ENCODE measurements at regions not wholly inside any gene's neighbourhood (a gene's known extent, or its start where the extent isn't known, plus 50 kb on each side); places are given as distances from the start of the nearest gene placed in this dataset.
"Not testable (repeated sequence)": the region's sequence is repeated elsewhere in the genome, so short reads cannot be mapped to it uniquely, and the experiment has no call there.

GRCh38 chr1:5147806-5148205 is 493.4 kb downstream of the AJAP1 start:
- no peak for FAIRE-seq
- DNase-seq (ENCODE audit: insufficient read length, low spot score): no peak
- TF ChIP-seq POLR2A (IDR thresholded peaks at IDR 0.05; ENCODE audit: low read depth, low read length): no peak

- no peak for TF ChIP-seq POLR2A (IDR thresholded peaks at IDR 0.05; ENCODE audit: low read depth, low read length)
- no peak for DNase-seq (ENCODE audit: insufficient read length, low spot score)
- FAIRE-seq: no peak
Observed at GRCh38 chr1:5142389-5142788, 488.0 kb downstream of the AJAP1 start.

DNA sequence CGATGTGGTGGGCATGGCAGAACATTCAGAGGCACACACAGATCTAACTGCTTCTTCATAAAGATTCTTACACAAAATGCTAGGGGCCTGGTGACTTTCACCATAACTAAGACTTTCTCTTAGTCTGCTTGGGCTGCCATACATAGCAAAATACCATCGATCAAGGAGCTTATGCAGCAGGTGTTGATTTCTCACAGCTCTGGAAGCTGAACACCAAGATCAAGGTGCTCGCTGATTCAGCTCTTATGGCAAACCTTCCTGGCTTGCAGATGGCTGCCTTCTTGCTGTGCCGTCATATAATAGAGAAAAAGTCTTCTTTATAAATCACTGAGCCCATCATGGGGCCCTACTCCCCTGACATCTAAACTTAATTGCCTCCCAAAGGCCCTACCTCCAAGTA is 487.3 kb downstream of the AJAP1 start:
- no peak for DNase-seq (ENCODE audit: insufficient read length, low spot score)
- TF ChIP-seq POLR2A (IDR thresholded peaks at IDR 0.05; ENCODE audit: low read depth, low read length): no peak
- no peak for FAIRE-seq

DNA sequence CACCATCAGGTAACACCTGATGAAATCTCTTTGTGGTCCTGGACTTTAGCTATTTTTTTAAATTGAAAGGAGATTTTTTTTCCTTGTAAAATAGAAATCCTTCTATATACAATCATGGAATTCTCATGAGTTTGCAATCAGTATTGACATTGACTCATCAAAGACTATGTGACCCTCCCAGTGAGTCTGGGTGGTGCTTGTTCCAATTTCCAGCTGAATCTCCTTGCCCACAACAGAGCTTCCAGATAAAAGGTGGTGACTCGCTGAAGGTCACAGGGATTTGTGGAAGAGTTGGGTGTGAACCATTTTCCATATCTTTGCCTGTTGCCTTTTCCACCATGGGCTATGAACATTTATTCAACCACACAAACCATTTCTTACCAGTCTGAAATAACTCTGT is 486.6 kb downstream of the AJAP1 start:
- DNase-seq (ENCODE audit: insufficient read length, low spot score): no peak
- TF ChIP-seq POLR2A (IDR thresholded peaks at IDR 0.05; ENCODE audit: low read depth, low read length): no peak
- FAIRE-seq: no peak

GRCh38 chr1:5140136-5140535 is 485.7 kb downstream of the AJAP1 start:
- no peak for DNase-seq (ENCODE audit: insufficient read length, low spot score)
- FAIRE-seq: no peak
- no peak for TF ChIP-seq POLR2A (IDR thresholded peaks at IDR 0.05; ENCODE audit: low read depth, low read length)

DNA sequence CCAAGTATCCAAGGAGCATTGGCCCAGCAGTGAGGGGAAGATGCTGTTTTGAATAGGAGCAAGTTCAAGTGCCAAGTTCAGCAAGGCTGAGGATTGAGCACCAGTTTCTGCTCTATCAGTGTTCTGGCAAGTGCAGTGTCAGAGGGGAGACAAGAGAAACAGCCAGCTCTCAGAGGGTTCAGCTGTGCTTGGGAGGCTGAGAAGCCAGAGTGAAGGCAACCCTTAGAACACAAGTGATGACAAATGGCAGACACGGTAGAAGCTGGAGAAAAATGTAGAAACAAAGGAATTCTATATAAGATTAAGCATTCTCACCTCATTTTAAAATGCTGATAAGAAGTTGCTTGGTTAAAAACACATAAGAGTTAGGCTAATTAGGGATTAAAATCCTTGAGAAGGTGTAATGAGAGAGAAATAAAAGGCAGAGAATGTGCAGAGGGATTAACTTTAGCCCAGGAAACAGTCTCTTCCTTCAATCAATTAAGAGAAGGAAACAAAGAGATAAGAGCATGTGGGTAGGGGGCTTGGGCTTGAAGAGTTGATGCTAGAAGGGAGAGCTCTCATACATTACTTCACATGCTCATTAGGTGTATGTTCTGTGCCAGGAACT is 475.4 kb downstream of the AJAP1 start:
- DNase-seq (ENCODE audit: insufficient read length, low spot score) (no peak), FAIRE-seq (no peak)

GRCh38 chr1:5125208-5125607 is 470.8 kb downstream of the AJAP1 start:
- FAIRE-seq (no peak), DNase-seq (ENCODE audit: insufficient read length, low spot score) (no peak)
- TF ChIP-seq POLR2A (IDR thresholded peaks at IDR 0.05; ENCODE audit: low read depth, low read length): no peak

More for the DNA sequence above, 475.4 kb downstream of the AJAP1 start:
- TF ChIP-seq POLR2A (IDR thresholded peaks at IDR 0.05; ENCODE audit: low read depth, low read length): no peak

DNA sequence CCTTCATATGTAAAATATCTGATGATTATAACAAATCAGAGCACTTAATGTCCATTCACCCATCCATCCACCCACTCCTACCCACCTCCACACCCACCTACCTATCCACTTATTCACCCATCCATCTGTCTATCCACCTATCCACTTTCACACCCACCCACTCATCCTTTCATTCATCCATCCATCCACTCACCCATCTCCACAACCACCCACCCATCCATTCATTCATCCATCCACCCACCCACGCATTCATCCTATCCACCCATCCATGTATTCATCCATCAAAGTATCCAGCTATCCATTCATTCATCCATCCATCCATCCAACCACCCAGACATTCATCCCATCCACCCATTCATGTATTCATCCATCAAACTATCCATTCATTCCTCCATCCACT is 466.1 kb downstream of the AJAP1 start:
- TF ChIP-seq POLR2A (IDR thresholded peaks at IDR 0.05; ENCODE audit: low read depth, low read length): no peak
- DNase-seq (ENCODE audit: insufficient read length, low spot score) (no peak), FAIRE-seq (no peak)

- TF ChIP-seq POLR2A (IDR thresholded peaks at IDR 0.05; ENCODE audit: low read depth, low read length): no peak
- FAIRE-seq (no peak), DNase-seq (ENCODE audit: insufficient read length, low spot score) (no peak)
Observed at GRCh38 chr1:5119366-5120234, 465.2 kb downstream of the AJAP1 start.

GRCh38 chr1:5118771-5119170 is 464.4 kb downstream of the AJAP1 start:
- FAIRE-seq: not testable (repeated sequence)

GRCh38 chr1:5118292-5118691 is 463.9 kb downstream of the AJAP1 start:
- DNase-seq (ENCODE audit: insufficient read length, low spot score); FAIRE-seq: not testable (repeated sequence)

More at GRCh38 chr1:5118771-5119170, 464.4 kb downstream of the AJAP1 start:
- DNase-seq (ENCODE audit: insufficient read length, low spot score): not testable (repeated sequence)

DNA sequence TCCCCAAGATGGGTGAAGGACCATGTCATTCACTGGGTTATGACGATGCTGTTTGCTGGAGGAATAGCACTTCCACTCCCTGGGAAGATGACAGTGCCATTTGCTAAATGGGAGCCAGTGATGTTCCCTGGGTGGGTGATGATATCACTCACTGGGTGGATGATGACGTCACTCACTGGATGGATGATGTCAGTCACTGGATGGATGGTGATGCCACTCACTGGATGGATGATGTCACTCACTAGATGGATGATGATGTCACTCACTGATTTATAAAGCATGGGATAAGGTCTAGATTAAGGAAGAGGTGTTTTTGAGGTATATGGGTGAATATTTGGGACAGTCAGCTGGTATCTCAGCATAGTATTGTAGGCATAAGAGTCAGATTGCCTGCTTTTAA is 457.2 kb downstream of the AJAP1 start:
- DNase-seq (ENCODE audit: insufficient read length, low spot score): no peak
- FAIRE-seq: no peak
- TF ChIP-seq POLR2A (IDR thresholded peaks at IDR 0.05; ENCODE audit: low read depth, low read length): no peak

GRCh38 chr1:5110508-5110907 is 456.1 kb downstream of the AJAP1 start:
- DNase-seq (ENCODE audit: insufficient read length, low spot score) (no peak), FAIRE-seq (no peak)
- no peak for TF ChIP-seq POLR2A (IDR thresholded peaks at IDR 0.05; ENCODE audit: low read depth, low read length)

GRCh38 chr1:5109633-5110032 is 455.2 kb downstream of the AJAP1 start:
- TF ChIP-seq POLR2A (IDR thresholded peaks at IDR 0.05; ENCODE audit: low read depth, low read length): no peak
- DNase-seq (ENCODE audit: insufficient read length, low spot score) (no peak), FAIRE-seq (no peak)

DNA sequence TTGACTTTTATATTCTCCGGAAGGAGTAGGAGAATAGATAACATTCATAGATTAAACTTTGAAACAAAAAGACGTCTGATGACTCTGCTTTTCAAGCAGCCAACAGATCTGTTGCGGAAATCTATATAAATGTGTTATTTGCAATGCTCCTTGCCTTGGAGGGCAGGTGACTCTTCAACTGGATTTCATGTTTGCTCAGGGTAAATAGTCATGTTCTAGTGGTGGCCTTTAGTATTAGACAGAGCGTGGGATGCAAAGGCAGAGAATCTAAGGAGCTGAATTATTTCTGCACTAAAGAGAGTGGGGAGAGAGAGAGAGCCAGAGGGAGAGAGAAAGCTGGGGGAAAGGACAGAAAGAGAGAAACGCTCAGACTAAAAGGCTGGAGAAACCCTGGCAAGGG is 454.3 kb downstream of the AJAP1 start:
- FAIRE-seq: no peak
- no peak for TF ChIP-seq POLR2A (IDR thresholded peaks at IDR 0.05; ENCODE audit: low read depth, low read length)
- DNase-seq (ENCODE audit: insufficient read length, low spot score): no peak
